ENCODE measurements at regions not wholly inside any gene's neighbourhood (a gene's known extent, or its start where the extent isn't known, plus 50 kb on each side); places are given as distances from the start of the nearest gene placed in this dataset.

- Histone ChIP-seq H3K27ac (no peak overlapping the region), H3K9me3 (peaks cover 0 to 18% (median 0%) of the 10 kb centered on the region in 12 donors), H3K36me3 (no peaks in the 10 kb centered on the region), H3K4me1 (no peaks in the 10 kb centered on the region), H3K4me3 (no peak overlapping the region), H3K27me3 (peaks cover 0 to 9% (median 0%) of the 10 kb centered on the region in 9 donors)
- TF ChIP-seq CTCF (IDR thresholded peaks at IDR 0.05) (no peak), POLR2A (IDR thresholded peaks at IDR 0.05) (no peak)
- DNase-seq (no peak), ATAC-seq (no peak)
- WGBS, 4 donors, result 53 to 62% (median 60%) methylated on average over 5 of the region's 5 CpGs
- intact Hi-C loops (cut with DNase I), result loop anchor here in 3 of 10 donors (10.0 kb wide), 1 partner anchor 185 kb away; no protein-coding TSS in a partner anchor
Measured at GRCh38 chr6:20279608-20280287, 67.5 kb upstream of the MBOAT1 start.

- intact Hi-C loops (cut with DNase I), result loop anchor here in 3 of 10 donors (10.0 kb wide), 1 partner anchor 185 kb away; no protein-coding TSS in a partner anchor
- DNase-seq, result no peak
- Histone ChIP-seq H3K27me3 (peaks cover 0 to 9% (median 0%) of the 10 kb centered on the region in 9 donors), H3K4me1 (no peaks in the 10 kb centered on the region), H3K27ac (no peak overlapping the region), H3K36me3 (no peaks in the 10 kb centered on the region), H3K9me3 (peaks cover 0 to 19% (median 0%) of the 10 kb centered on the region in 12 donors), H3K4me3 (no peak overlapping the region)
- WGBS, 4 donors, result 64 to 72% (median 67%) methylated on average over 3 of the region's 3 CpGs
- ATAC-seq, result no peak
- TF ChIP-seq POLR2A (IDR thresholded peaks at IDR 0.05) (no peak), CTCF (IDR thresholded peaks at IDR 0.05) (no peak)
Measured at GRCh38 chr6:20280288-20280621, 68.0 kb upstream of the MBOAT1 start.

- WGBS, 4 donors, result 81 to 100% (median 93%) methylated on average over 1 of the region's 1 CpG
- H3K4me3 ChIP-seq, result no peak overlapping the region
- DNase-seq (no peak), ATAC-seq (no peak)
- H3K4me1 ChIP-seq, result no peaks in the 10 kb centered on the region
- intact Hi-C loops (cut with DNase I), result loop anchor here in 3 of 10 donors (10.0 kb wide), 1 partner anchor 190 kb away; no protein-coding TSS in a partner anchor
- H3K27ac ChIP-seq, result no peak overlapping the region
- H3K27me3 ChIP-seq, result peaks cover 0 to 1% (median 0%) of the 10 kb centered on the region in 9 donors
- no peaks in the 10 kb centered on the region for H3K36me3 ChIP-seq
- no peak for TF ChIP-seq POLR2A (IDR thresholded peaks at IDR 0.05)
- no peak for TF ChIP-seq CTCF (IDR thresholded peaks at IDR 0.05)
- peaks cover 0 to 19% (median 0%) of the 10 kb centered on the region in 12 donors for H3K9me3 ChIP-seq
Measured at GRCh38 chr6:20284672-20285071, 72.4 kb upstream of the MBOAT1 start.

GRCh38 chr6:20286968-20287565, 74.8 kb upstream of the MBOAT1 start:
- no peak overlapping the region for H3K4me3 ChIP-seq
- ATAC-seq, result no peak
- TF ChIP-seq CTCF (IDR thresholded peaks at IDR 0.05) (no peak), POLR2A (IDR thresholded peaks at IDR 0.05) (no peak)
- no peak overlapping the region for H3K27ac ChIP-seq
- 48 to 67% (median 56%) methylated on average over 1 of the region's 1 CpG for WGBS, 4 donors
- no peak for DNase-seq
- peaks cover 0 to 3% (median 0%) of the 10 kb centered on the region in 12 donors for H3K4me1 ChIP-seq
- intact Hi-C loops (cut with DNase I), result loop anchor here in 3 of 10 donors (10.0 kb wide), 1 partner anchor 192 kb away; no protein-coding TSS in a partner anchor
- H3K9me3 ChIP-seq, result peaks cover 0 to 13% (median 0%) of the 10 kb centered on the region in 12 donors
- no peaks in the 10 kb centered on the region for H3K27me3 ChIP-seq
- no peaks in the 10 kb centered on the region for H3K36me3 ChIP-seq

Measured in heart left ventricle (tissue), 16 donors.